Liver (tissue), 8 donors: ENCODE measurements at regions not wholly inside any gene's neighbourhood (a gene's known extent, or its start where the extent isn't known, plus 50 kb on each side); places are given as distances from the start of the nearest gene placed in this dataset.
A peak's percentile ranks its signal among the peaks of the same experiment; 100 is the strongest.

Experiments
- DNase-seq: peaks from one replicate; pipeline ENCODE4 v3.0.0-alpha.2; 2017; ENCODE audit warnings: low spot score
- H3K27ac ChIP-seq, 2 donors: one replicate each; pipeline ENCODE4 v1.7.0; 2013; ENCODE audit warnings: inconsistent platforms in 2 of 2, low read length in 2 of 2, control low read depth in 1 of 2, low read depth in 1 of 2, mild to moderate bottlenecking in 1 of 2
- H3K27me3 ChIP-seq, 4 donors: one replicate each; pipeline versions ENCODE4 v1.6.1 to v1.7.0; 2013; ENCODE audit warnings: low read length in 3 of 4, inconsistent platforms in 1 of 4, mild to moderate bottlenecking in 1 of 4, moderate library complexity in 1 of 4; ENCODE audit not compliant: control insufficient read depth in 4 of 4, insufficient read depth in 4 of 4
- H3K36me3 ChIP-seq, 4 donors: one replicate each; pipeline versions ENCODE4 v1.6.1 to v1.7.0; 2013; ENCODE audit warnings: low read length in 3 of 4, mild to moderate bottlenecking in 3 of 4, low read depth in 1 of 4, moderate library complexity in 1 of 4; ENCODE audit not compliant: control insufficient read depth in 4 of 4, insufficient read depth in 3 of 4
- H3K4me1 ChIP-seq, 4 donors: one replicate each; pipeline versions ENCODE4 v1.6.1 to v1.7.0; 2013; ENCODE audit warnings: low read length in 3 of 4, mild to moderate bottlenecking in 3 of 4, moderate library complexity in 1 of 4; ENCODE audit not compliant: control insufficient read depth in 4 of 4, insufficient read depth in 4 of 4
- H3K4me3 ChIP-seq, 3 donors: one replicate each; pipeline versions ENCODE4 v1.6.1 to v1.7.0; 2013; ENCODE audit warnings: low read length in 3 of 3, control low read depth in 1 of 3, low read depth in 1 of 3, mild to moderate bottlenecking in 1 of 3
- H3K9ac ChIP-seq, 2 donors: one replicate each; pipeline ENCODE4 v1.7.0; 2013; ENCODE audit warnings: low read length in 2 of 2, mild to moderate bottlenecking in 2 of 2, moderate library complexity in 2 of 2, control low read depth in 1 of 2, low read depth in 1 of 2
- H3K9me3 ChIP-seq, 4 donors: one replicate each; pipeline versions ENCODE4 v1.6.1 to v1.7.0; 2013; ENCODE audit warnings: low read length in 3 of 4; ENCODE audit not compliant: control insufficient read depth in 4 of 4
- ATF3 ChIP-seq: IDR thresholded peaks from 2 replicates; pipeline ENCODE4 v1.6.1; 2016; ENCODE audit warnings: antibody characterized with exemption
- EGR1 ChIP-seq, 2 donors: IDR thresholded peaks; 2 replicates each; pipeline ENCODE4 v1.6.1; 2016 to 2018; ENCODE audit warnings: antibody characterized with exemption in 2 of 2, low read depth in 2 of 2
- FOXA1 ChIP-seq: IDR thresholded peaks from 2 replicates; pipeline ENCODE4 v1.6.1; 2016; ENCODE audit warnings: antibody characterized with exemption
- GABPA ChIP-seq, 2 donors: IDR thresholded peaks in 1 of 2; conservative IDR thresholded peaks in 1 of 2; 2 replicates each; pipeline ENCODE4 v1.6.1; 2016; ENCODE audit warnings: antibody characterized with exemption in 2 of 2, mild to moderate bottlenecking in 1 of 2, moderate library complexity in 1 of 2
- HNF4A ChIP-seq, 2 donors: conservative IDR thresholded peaks; 2 replicates each; pipeline ENCODE4 v1.6.1; 2016; ENCODE audit warnings: antibody characterized with exemption in 2 of 2, mild to moderate bottlenecking in 2 of 2
- RAD21 ChIP-seq, 2 donors: IDR thresholded peaks; 2 replicates each; pipeline ENCODE4 v1.6.1; 2016; ENCODE audit warnings: antibody characterized with exemption in 2 of 2, mild to moderate bottlenecking in 2 of 2
- RXRA ChIP-seq, 2 donors: IDR thresholded peaks; 2 replicates each; pipeline ENCODE4 v1.6.1; 2017 to 2018; ENCODE audit warnings: antibody characterized with exemption in 2 of 2, mild to moderate bottlenecking in 1 of 2
- TAF1 ChIP-seq: conservative IDR thresholded peaks from 2 replicates; pipeline ENCODE4 v1.6.1; 2016; ENCODE audit warnings: antibody characterized with exemption, mild to moderate bottlenecking
- WGBS: extraction: QIAGEN DNeasy Blood & Tissue Kit; methylation state at CpG from one replicate; pipeline ENCODE4 v1.1.7; 2013; 5-methylcytosine and 5-hydroxymethylcytosine counted together
- TF ChIP-seq, protein P1 (sequence below): IDR thresholded peaks from 2 replicates; pipeline ENCODE4 v1.6.1; 2016; ENCODE audit warnings: antibody characterized with exemption, mild to moderate bottlenecking
- TF ChIP-seq, protein P2 (sequence below): IDR thresholded peaks from 2 replicates; pipeline ENCODE4 v1.6.1; 2016; ENCODE audit warnings: antibody characterized with exemption
- TF ChIP-seq, protein P3 (sequence below): fragments of 150-350 bp; IDR thresholded peaks from 2 replicates; pipeline ENCODE4 v1.5.1; 2017; ENCODE audit warnings: improper control_type of control experiment, low read depth, low read length; ENCODE audit not compliant: missing input control
- donor health status: healthy.
- donor health status: healthy.
- donor health status: healthy.
- donor health status: healthy.
- donor health status: healthy.

DNA sequence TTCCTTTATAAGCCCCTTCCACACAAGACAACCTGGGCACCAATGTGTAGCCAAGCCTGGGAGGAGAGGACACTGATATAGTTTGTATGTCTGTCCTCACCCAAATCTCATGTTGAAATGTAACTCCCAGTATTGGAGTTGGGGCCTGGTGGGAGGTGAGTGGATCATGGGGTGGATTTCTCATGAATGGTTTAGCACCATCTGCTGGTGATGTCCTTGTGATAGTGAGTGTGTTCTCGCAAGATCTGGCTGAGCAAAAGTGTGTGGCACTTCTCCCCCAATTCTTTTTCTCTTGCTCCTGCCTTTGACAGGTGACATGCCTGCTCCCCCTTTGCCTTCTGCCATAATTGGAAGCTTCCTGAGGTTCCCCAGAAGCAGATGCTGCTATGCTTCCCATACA, 135.8 kb downstream of the USP31 start:
- H3K27ac ChIP-seq: no peak overlapping the region
- no peak for DNase-seq
- H3K4me3 ChIP-seq: no peak overlapping the region
- TF ChIP-seq HNF4A (conservative IDR thresholded peaks at IDR 0.05) (no peak), RAD21 (IDR thresholded peaks at IDR 0.05) (peak in 1 of 2 donors; percentile 12)
- H3K9me3 ChIP-seq: no peaks in the 10 kb centered on the region
- H3K9ac ChIP-seq: no peak overlapping the region
- H3K27me3 ChIP-seq: peaks cover 0 to 3% (median 0%) of the 10 kb centered on the region in 4 donors
- no peaks in the 10 kb centered on the region for H3K4me1 ChIP-seq
- WGBS: 69% methylated on average over 1 of the region's 1 CpG
- no peaks in the 10 kb centered on the region for H3K36me3 ChIP-seq

DNA sequence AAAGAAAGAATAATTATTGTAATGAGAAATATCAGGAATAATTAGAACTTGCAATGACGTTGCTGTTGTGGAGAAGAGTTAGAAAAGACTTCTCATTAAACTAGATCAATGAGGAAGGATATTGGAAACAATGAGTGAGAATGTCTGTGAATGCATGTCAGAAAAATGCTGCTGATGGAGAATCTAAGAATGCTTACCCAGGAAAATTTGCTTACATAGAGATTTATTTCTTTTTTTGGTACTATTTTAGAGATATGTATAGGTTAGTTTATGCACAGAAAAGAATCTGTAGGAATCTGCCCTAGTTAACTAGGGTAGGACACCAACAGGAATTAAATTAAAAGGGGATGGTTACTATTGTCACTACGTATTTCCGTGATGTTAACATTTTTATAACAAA, 140.2 kb downstream of the USP31 start:
- DNase-seq: no peak
- 80% methylated on average over 3 of the region's 3 CpGs for WGBS
- H3K27me3 ChIP-seq: peaks cover 0 to 3% (median 0%) of the 10 kb centered on the region in 4 donors
- no peaks in the 10 kb centered on the region for H3K4me1 ChIP-seq
- H3K9ac ChIP-seq: no peak overlapping the region
- no peak overlapping the region for H3K27ac ChIP-seq
- H3K4me3 ChIP-seq: no peak overlapping the region
- no peak for TF ChIP-seq FOXA1
- TF ChIP-seq, protein P1, sequence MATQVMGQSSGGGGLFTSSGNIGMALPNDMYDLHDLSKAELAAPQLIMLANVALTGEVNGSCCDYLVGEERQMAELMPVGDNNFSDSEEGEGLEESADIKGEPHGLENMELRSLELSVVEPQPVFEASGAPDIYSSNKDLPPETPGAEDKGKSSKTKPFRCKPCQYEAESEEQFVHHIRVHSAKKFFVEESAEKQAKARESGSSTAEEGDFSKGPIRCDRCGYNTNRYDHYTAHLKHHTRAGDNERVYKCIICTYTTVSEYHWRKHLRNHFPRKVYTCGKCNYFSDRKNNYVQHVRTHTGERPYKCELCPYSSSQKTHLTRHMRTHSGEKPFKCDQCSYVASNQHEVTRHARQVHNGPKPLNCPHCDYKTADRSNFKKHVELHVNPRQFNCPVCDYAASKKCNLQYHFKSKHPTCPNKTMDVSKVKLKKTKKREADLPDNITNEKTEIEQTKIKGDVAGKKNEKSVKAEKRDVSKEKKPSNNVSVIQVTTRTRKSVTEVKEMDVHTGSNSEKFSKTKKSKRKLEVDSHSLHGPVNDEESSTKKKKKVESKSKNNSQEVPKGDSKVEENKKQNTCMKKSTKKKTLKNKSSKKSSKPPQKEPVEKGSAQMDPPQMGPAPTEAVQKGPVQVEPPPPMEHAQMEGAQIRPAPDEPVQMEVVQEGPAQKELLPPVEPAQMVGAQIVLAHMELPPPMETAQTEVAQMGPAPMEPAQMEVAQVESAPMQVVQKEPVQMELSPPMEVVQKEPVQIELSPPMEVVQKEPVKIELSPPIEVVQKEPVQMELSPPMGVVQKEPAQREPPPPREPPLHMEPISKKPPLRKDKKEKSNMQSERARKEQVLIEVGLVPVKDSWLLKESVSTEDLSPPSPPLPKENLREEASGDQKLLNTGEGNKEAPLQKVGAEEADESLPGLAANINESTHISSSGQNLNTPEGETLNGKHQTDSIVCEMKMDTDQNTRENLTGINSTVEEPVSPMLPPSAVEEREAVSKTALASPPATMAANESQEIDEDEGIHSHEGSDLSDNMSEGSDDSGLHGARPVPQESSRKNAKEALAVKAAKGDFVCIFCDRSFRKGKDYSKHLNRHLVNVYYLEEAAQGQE: no peak
- TF ChIP-seq TAF1: no peak
- TF ChIP-seq EGR1 (IDR thresholded peaks at IDR 0.05; ENCODE audit: low read depth in 2 of 2): no peak
- no peaks in the 10 kb centered on the region for H3K9me3 ChIP-seq
- no peaks in the 10 kb centered on the region for H3K36me3 ChIP-seq

DNA sequence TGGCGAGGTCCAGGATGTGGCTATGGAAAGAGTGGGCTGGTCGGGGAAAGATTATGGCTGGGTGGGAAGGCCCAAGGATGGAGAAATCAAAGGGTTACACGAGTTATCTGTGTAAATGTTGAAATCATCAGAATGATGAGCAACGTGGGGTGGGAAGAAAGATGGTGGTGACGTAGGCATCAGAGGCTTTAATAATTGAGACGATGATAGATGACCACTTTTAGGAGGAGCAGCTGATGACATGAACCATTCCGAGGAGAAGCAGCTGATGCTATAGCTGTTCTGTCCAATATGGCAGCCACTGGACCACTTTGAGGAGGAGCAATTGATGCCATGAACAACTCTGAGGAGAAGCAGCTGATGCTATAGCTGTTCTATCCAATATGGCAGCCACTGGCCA, 141.2 kb downstream of the USP31 start:
- Histone ChIP-seq H3K9me3 (peaks cover 0 to 2% (median 0%) of the 10 kb centered on the region in 4 donors), H3K4me1 (no peaks in the 10 kb centered on the region), H3K36me3 (no peaks in the 10 kb centered on the region), H3K9ac (no peak overlapping the region), H3K4me3 (no peak overlapping the region), H3K27me3 (peaks cover 0 to 3% (median 0%) of the 10 kb centered on the region in 4 donors), H3K27ac (no peak overlapping the region)
- TF ChIP-seq GABPA (IDR thresholded peaks at IDR 0.05 in 1 of 2, conservative IDR thresholded peaks at IDR 0.05 in 1 of 2): no peak
- 74% methylated on average over 7 of the region's 7 CpGs for WGBS
- no peak for DNase-seq

GRCh38 chr16:23006380-23006779, 142.9 kb downstream of the USP31 start:
- no peak for DNase-seq
- Histone ChIP-seq H3K9ac (no peak overlapping the region), H3K27ac (no peak overlapping the region), H3K27me3 (no peaks in the 10 kb centered on the region), H3K36me3 (no peaks in the 10 kb centered on the region), H3K4me1 (no peaks in the 10 kb centered on the region), H3K9me3 (peaks cover 0 to 2% (median 0%) of the 10 kb centered on the region in 4 donors), H3K4me3 (no peak overlapping the region)
- WGBS: 38% methylated on average over 2 of the region's 2 CpGs
- TF ChIP-seq RXRA (IDR thresholded peaks at IDR 0.05): no peak
- TF ChIP-seq FOXA1: no peak
- TF ChIP-seq RAD21 (IDR thresholded peaks at IDR 0.05): no peak
- TF ChIP-seq, protein P2, sequence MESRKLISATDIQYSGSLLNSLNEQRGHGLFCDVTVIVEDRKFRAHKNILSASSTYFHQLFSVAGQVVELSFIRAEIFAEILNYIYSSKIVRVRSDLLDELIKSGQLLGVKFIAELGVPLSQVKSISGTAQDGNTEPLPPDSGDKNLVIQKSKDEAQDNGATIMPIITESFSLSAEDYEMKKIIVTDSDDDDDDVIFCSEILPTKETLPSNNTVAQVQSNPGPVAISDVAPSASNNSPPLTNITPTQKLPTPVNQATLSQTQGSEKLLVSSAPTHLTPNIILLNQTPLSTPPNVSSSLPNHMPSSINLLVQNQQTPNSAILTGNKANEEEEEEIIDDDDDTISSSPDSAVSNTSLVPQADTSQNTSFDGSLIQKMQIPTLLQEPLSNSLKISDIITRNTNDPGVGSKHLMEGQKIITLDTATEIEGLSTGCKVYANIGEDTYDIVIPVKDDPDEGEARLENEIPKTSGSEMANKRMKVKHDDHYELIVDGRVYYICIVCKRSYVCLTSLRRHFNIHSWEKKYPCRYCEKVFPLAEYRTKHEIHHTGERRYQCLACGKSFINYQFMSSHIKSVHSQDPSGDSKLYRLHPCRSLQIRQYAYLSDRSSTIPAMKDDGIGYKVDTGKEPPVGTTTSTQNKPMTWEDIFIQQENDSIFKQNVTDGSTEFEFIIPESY: no peak
- TF ChIP-seq, protein P1: no peak
- TF ChIP-seq ATF3: no peak
- TF ChIP-seq, protein P3, sequence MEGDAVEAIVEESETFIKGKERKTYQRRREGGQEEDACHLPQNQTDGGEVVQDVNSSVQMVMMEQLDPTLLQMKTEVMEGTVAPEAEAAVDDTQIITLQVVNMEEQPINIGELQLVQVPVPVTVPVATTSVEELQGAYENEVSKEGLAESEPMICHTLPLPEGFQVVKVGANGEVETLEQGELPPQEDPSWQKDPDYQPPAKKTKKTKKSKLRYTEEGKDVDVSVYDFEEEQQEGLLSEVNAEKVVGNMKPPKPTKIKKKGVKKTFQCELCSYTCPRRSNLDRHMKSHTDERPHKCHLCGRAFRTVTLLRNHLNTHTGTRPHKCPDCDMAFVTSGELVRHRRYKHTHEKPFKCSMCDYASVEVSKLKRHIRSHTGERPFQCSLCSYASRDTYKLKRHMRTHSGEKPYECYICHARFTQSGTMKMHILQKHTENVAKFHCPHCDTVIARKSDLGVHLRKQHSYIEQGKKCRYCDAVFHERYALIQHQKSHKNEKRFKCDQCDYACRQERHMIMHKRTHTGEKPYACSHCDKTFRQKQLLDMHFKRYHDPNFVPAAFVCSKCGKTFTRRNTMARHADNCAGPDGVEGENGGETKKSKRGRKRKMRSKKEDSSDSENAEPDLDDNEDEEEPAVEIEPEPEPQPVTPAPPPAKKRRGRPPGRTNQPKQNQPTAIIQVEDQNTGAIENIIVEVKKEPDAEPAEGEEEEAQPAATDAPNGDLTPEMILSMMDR: no peak
